Mucosa of descending colon (tissue), 3 donors: ENCODE measurements at regions not wholly inside any gene's neighbourhood (a gene's known extent, or its start where the extent isn't known, plus 50 kb on each side); places are given as distances from the start of the nearest gene placed in this dataset.
"Not testable (repeated sequence)": the region's sequence is repeated elsewhere in the genome, so short reads cannot be mapped to it uniquely, and the experiment has no call there.

ENCODE experiments used
- ATAC-seq: fragments of 200-7000 bp; cut with Tn5 transposase; one replicate; pipeline ENCODE4 v1.9.1; 2020; ENCODE audit warnings: mild to moderate bottlenecking, moderate library complexity
- DNase-seq, 3 donors: peaks; one replicate each; pipeline ENCODE4 v3.0.0-alpha.2; 2020
- H3K36me3 ChIP-seq: fragments of 200-600 bp; one replicate; pipeline ENCODE4 v1.8.0; 2021; ENCODE audit warnings: low read depth, mild to moderate bottlenecking
- H3K4me1 ChIP-seq: fragments of 200-600 bp; one replicate; pipeline ENCODE4 v1.8.0; 2021; ENCODE audit warnings: low read depth, mild to moderate bottlenecking
- H3K4me3 ChIP-seq: fragments of 200-600 bp; one replicate; pipeline ENCODE4 v1.8.0; 2021; ENCODE audit warnings: mild to moderate bottlenecking
- H3K9me3 ChIP-seq: fragments of 200-600 bp; one replicate; pipeline ENCODE4 v1.8.0; 2021; ENCODE audit warnings: mild to moderate bottlenecking
- CTCF ChIP-seq: fragments of 200-600 bp; IDR thresholded peaks from one replicate; pipeline ENCODE4 v1.8.0; 2022; ENCODE audit warnings: antibody characterized with exemption, mild to moderate bottlenecking
- intact Hi-C, 2 donors: fragments of 100-400 bp; cut with DNase I in 1 of 2; cut with micrococcal nuclease in 1 of 2; formaldehyde crosslinking; loops; one replicate each; pipeline versions ENCODE4 v1.11.0 to v1.11.1; 2022; cut with DNase I, micrococcal nuclease
- donor health status: DM: no; HTN: no; CAD: no; lungs with moderate emphysema.
- donor health status: DM: no; HTN: no; CAD: no.
- donor health status: DM: no; HTN: yes; CAD: no.

GRCh38 chr5:100418231-100418630 is 116.9 kb upstream of the FAM174A start:
- no peaks in the 10 kb centered on the region for H3K36me3 ChIP-seq
- H3K9me3 ChIP-seq = no peaks in the 10 kb centered on the region
- no peak for TF ChIP-seq CTCF
- ATAC-seq (no peak), DNase-seq (no peak)
- intact Hi-C loops = no loop called here
- no peak overlapping the region for H3K4me3 ChIP-seq
- H3K4me1 ChIP-seq = no peaks in the 10 kb centered on the region

GRCh38 chr5:100409660-100410151 is 125.5 kb upstream of the FAM174A start:
- Histone ChIP-seq H3K4me3 (no peak overlapping the region), H3K9me3 (no peaks in the 10 kb centered on the region), H3K36me3 (no peaks in the 10 kb centered on the region), H3K4me1 (no peaks in the 10 kb centered on the region)
- no peak for DNase-seq
- no peak for TF ChIP-seq CTCF
- no peak for ATAC-seq
- intact Hi-C loops = no loop called here

- no peak for TF ChIP-seq CTCF
- Histone ChIP-seq H3K9me3 (no peaks in the 10 kb centered on the region), H3K4me3 (no peak overlapping the region), H3K4me1 (no peaks in the 10 kb centered on the region), H3K36me3 (no peaks in the 10 kb centered on the region)
- no peak for ATAC-seq
- DNase-seq = no peak
- intact Hi-C loops = no loop called here
Observed at GRCh38 chr5:100407053-100407452, 128.1 kb upstream of the FAM174A start.

GRCh38 chr5:100406640-100407039 is 128.5 kb upstream of the FAM174A start:
- H3K36me3 ChIP-seq = no peaks in the 10 kb centered on the region
- TF ChIP-seq CTCF = no peak
- no peak for DNase-seq
- ATAC-seq = no peak
- no peaks in the 10 kb centered on the region for H3K9me3 ChIP-seq
- intact Hi-C loops = no loop called here
- no peak overlapping the region for H3K4me3 ChIP-seq
- H3K4me1 ChIP-seq = no peaks in the 10 kb centered on the region

- Histone ChIP-seq H3K4me1 (no peaks in the 10 kb centered on the region), H3K4me3 (no peak overlapping the region), H3K9me3 (no peaks in the 10 kb centered on the region), H3K36me3 (no peaks in the 10 kb centered on the region)
- DNase-seq (no peak), ATAC-seq (no peak)
- intact Hi-C loops = no loop called here
- TF ChIP-seq CTCF = no peak
Observed at GRCh38 chr5:100402071-100402470, 133.1 kb upstream of the FAM174A start.

GRCh38 chr5:100401149-100401548 is 134.0 kb upstream of the FAM174A start:
- intact Hi-C loops = no loop called here
- ATAC-seq = no peak
- no peaks in the 10 kb centered on the region for H3K36me3 ChIP-seq

GRCh38 chr5:100398815-100399214 is 136.4 kb upstream of the FAM174A start:
- H3K4me1 ChIP-seq, H3K4me3 ChIP-seq, H3K36me3 ChIP-seq, DNase-seq, intact Hi-C loops, H3K9me3 ChIP-seq: not testable (repeated sequence)
- ATAC-seq = peak; percentile 22

More at GRCh38 chr5:100401149-100401548, 134.0 kb upstream of the FAM174A start:
- no peak overlapping the region for H3K4me3 ChIP-seq
- no peak for TF ChIP-seq CTCF
- H3K9me3 ChIP-seq = no peaks in the 10 kb centered on the region
- DNase-seq = no peak
- H3K4me1 ChIP-seq = no peaks in the 10 kb centered on the region

GRCh38 chr5:100379254-100379858 is 155.8 kb upstream of the FAM174A start:
- H3K4me3 ChIP-seq, H3K4me1 ChIP-seq, H3K9me3 ChIP-seq, H3K36me3 ChIP-seq, intact Hi-C loops, DNase-seq, ATAC-seq: not testable (repeated sequence)
